Smooth muscle cell (in vitro differentiated cells): ENCODE measurements at regions not wholly inside any gene's neighbourhood (a gene's known extent, or its start where the extent isn't known, plus 50 kb on each side); places are given as distances from the start of the nearest gene placed in this dataset.
"Not testable (repeated sequence)": the region's sequence is repeated elsewhere in the genome, so short reads cannot be mapped to it uniquely, and the experiment has no call there.

Experiments used
- DNase-seq: peaks from one replicate; lab custom pipeline; 2025; ENCODE audit not compliant: unreplicated experiment; lab: John Stamatoyannopoulos, UW
- H2AFZ ChIP-seq: fragments of 200-600 bp; sonication (generic); 2 replicates; pipeline ENCODE4 v1.6.0; 2016; ENCODE audit warnings: antibody characterized with exemption, low read depth, mild to moderate bottlenecking
- H3F3A ChIP-seq: fragments of 200-600 bp; sonication (generic); 2 replicates; pipeline ENCODE4 v1.6.0; 2017; ENCODE audit warnings: antibody characterized with exemption, low read depth
- H3K27ac ChIP-seq: fragments of 200-600 bp; sonication (generic); 2 replicates; pipeline ENCODE4 v1.5.1; 2016; ENCODE audit warnings: low read depth, mild to moderate bottlenecking
- H3K27me3 ChIP-seq: fragments of 200-600 bp; sonication (generic); 2 replicates; pipeline ENCODE4 v1.6.1; 2016; ENCODE audit warnings: low read depth, mild to moderate bottlenecking
- H3K36me3 ChIP-seq: fragments of 200-600 bp; sonication (generic); 2 replicates; pipeline ENCODE4 v1.5.1; 2016; ENCODE audit warnings: low read depth
- H3K4me1 ChIP-seq: fragments of 200-600 bp; sonication (generic); 2 replicates; pipeline ENCODE4 v1.5.1; 2016; ENCODE audit warnings: low read depth
- H3K4me2 ChIP-seq: fragments of 200-600 bp; sonication (generic); 2 replicates; pipeline ENCODE4 v1.6.0; 2016; ENCODE audit warnings: mild to moderate bottlenecking
- H3K4me3 ChIP-seq: fragments of 200-600 bp; sonication (generic); 2 replicates; pipeline ENCODE4 v1.5.1; 2016; ENCODE audit warnings: mild to moderate bottlenecking
- H3K79me2 ChIP-seq: fragments of 200-600 bp; sonication (generic); 2 replicates; pipeline ENCODE4 v1.6.0; 2016; ENCODE audit warnings: low read depth, mild to moderate bottlenecking
- H3K9ac ChIP-seq: fragments of 200-600 bp; sonication (generic); 2 replicates; pipeline ENCODE4 v1.6.0; 2016; ENCODE audit warnings: low read depth
- H3K9me3 ChIP-seq: fragments of 200-600 bp; sonication (generic); replicated peaks from 2 replicates; pipeline ENCODE4 v1.5.1; 2016; ENCODE audit warnings: low read depth
- H4K20me1 ChIP-seq: fragments of 200-600 bp; sonication (generic); 2 replicates; pipeline ENCODE4 v1.6.0; 2016; ENCODE audit warnings: low read depth
- CTCF ChIP-seq: fragments of 200-600 bp; sonication (generic); IDR thresholded peaks from 2 replicates; pipeline ENCODE4 v1.5.1; 2017; ENCODE audit warnings: borderline replicate concordance, mild to moderate bottlenecking, antibody characterized with exemption; ENCODE audit not compliant: insufficient read depth, poor library complexity, severe bottlenecking
- WGBS: methylation state at CpG from one replicate; pipeline ENCODE4 v1.1.7; 2016; ENCODE audit warnings: low lambda C conversion rate; 5-methylcytosine and 5-hydroxymethylcytosine counted together

GRCh38 chrX:113512700-113513395 lies 672.2 kb upstream of the AMOT start:
- Histone ChIP-seq H2AFZ (peak overlapping the region; percentile 46), H3K79me2 (no peaks in the 10 kb centered on the region), H3K27me3 (no peaks in the 10 kb centered on the region), H3F3A (no peaks in the 10 kb centered on the region), H3K36me3 (no peaks in the 10 kb centered on the region), H3K9ac (no peak overlapping the region), H3K4me1 (peaks cover 4% of the 10 kb centered on the region), H3K9me3 (no peaks in the 10 kb centered on the region), H3K4me2 (peak overlapping the region; percentile 46), H4K20me1 (no peaks in the 10 kb centered on the region), H3K4me3 (no peak overlapping the region), H3K27ac (peak overlapping the region; percentile 70)
- WGBS = 20% methylated on average over 7 of the region's 7 CpGs
- DNase-seq = no peak
- no peak for TF ChIP-seq CTCF

- Histone ChIP-seq H4K20me1 (no peaks in the 10 kb centered on the region), H3K36me3 (no peaks in the 10 kb centered on the region), H3K9me3 (no peaks in the 10 kb centered on the region), H3K27ac (no peak overlapping the region), H3K4me1 (peaks cover 4% of the 10 kb centered on the region), H3K79me2 (no peaks in the 10 kb centered on the region), H3K9ac (no peak overlapping the region), H3F3A (no peaks in the 10 kb centered on the region), H3K4me3 (no peak overlapping the region), H3K27me3 (no peaks in the 10 kb centered on the region), H2AFZ (peak overlapping the region; percentile 21), H3K4me2 (no peak overlapping the region)
- DNase-seq = no peak
- WGBS = 35% methylated on average over 1 of the region's 1 CpG
- TF ChIP-seq CTCF = no peak
Measured at GRCh38 chrX:113510586-113510985, 670.0 kb upstream of the AMOT start.

GRCh38 chrX:113492895-113493294 lies 652.3 kb upstream of the AMOT start:
- Histone ChIP-seq H3K9me3 (no peaks in the 10 kb centered on the region), H3K36me3 (no peaks in the 10 kb centered on the region), H3K4me1 (no peaks in the 10 kb centered on the region), H3K4me2 (no peak overlapping the region), H3K79me2 (no peaks in the 10 kb centered on the region), H2AFZ (no peak overlapping the region), H4K20me1 (no peaks in the 10 kb centered on the region), H3K9ac (no peak overlapping the region), H3K27me3 (no peaks in the 10 kb centered on the region), H3F3A (no peaks in the 10 kb centered on the region), H3K27ac (no peak overlapping the region), H3K4me3 (no peak overlapping the region)
- no peak for TF ChIP-seq CTCF
- DNase-seq = no peak

GRCh38 chrX:113473418-113473817 lies 632.8 kb upstream of the AMOT start:
- TF ChIP-seq CTCF = no peak
- no peak overlapping the region for H3K4me2 ChIP-seq
- H4K20me1 ChIP-seq = no peaks in the 10 kb centered on the region
- DNase-seq = no peak
- 86% methylated on average over 3 of the region's 3 CpGs for WGBS
- H3F3A ChIP-seq = no peaks in the 10 kb centered on the region
- H3K4me3 ChIP-seq = no peak overlapping the region
- no peaks in the 10 kb centered on the region for H3K27me3 ChIP-seq
- H2AFZ ChIP-seq = peak overlapping the region; percentile 78
- H3K4me1 ChIP-seq = no peaks in the 10 kb centered on the region
- no peaks in the 10 kb centered on the region for H3K79me2 ChIP-seq
- H3K27ac ChIP-seq = peak overlapping the region; percentile 53
- no peaks in the 10 kb centered on the region for H3K36me3 ChIP-seq
- no peaks in the 10 kb centered on the region for H3K9me3 ChIP-seq
- H3K9ac ChIP-seq = no peak overlapping the region

GRCh38 chrX:113473015-113473414 lies 632.4 kb upstream of the AMOT start:
- H3K4me1 ChIP-seq, H3K27me3 ChIP-seq, DNase-seq, H3K9ac ChIP-seq, H3K4me3 ChIP-seq, H3K79me2 ChIP-seq, H3F3A ChIP-seq, H4K20me1 ChIP-seq, H3K36me3 ChIP-seq, H3K9me3 ChIP-seq: not testable (repeated sequence)
- Histone ChIP-seq H2AFZ (peak overlapping the region; percentile 78), H3K27ac (peak overlapping the region; percentile 53), H3K4me2 (peak overlapping the region; percentile 69)
- 59% methylated on average over 5 of the region's 5 CpGs for WGBS
